Uterus (tissue), 3 donors: ENCODE measurements at regions not wholly inside any gene's neighbourhood (a gene's known extent, or its start where the extent isn't known, plus 50 kb on each side); places are given as distances from the start of the nearest gene placed in this dataset.

Experiments used
- DNase-seq, 2 donors: peaks; one replicate each; pipeline ENCODE4 v3.0.0-alpha.2; 2019 to 2020
- H3K27ac ChIP-seq, 2 donors: fragments of 200-600 bp; sonication (generic); 1 replicate in 1 of 2; 2 replicates in 1 of 2; pipeline ENCODE4 v1.5.1; 2016 to 2018
- H3K27me3 ChIP-seq, 2 donors: fragments of 200-600 bp; sonication (generic); one replicate each; pipeline ENCODE4 v1.5.1; 2018 to 2019; ENCODE audit warnings: control low read depth in 1 of 2
- H3K36me3 ChIP-seq, 2 donors: fragments of 200-600 bp; sonication (generic); one replicate each; pipeline ENCODE4 v1.5.1; 2019; ENCODE audit warnings: control low read depth in 1 of 2
- H3K4me1 ChIP-seq, 2 donors: fragments of 200-600 bp; sonication (generic); one replicate each; pipeline ENCODE4 v1.5.1; 2018 to 2019; ENCODE audit warnings: control low read depth in 1 of 2
- H3K4me3 ChIP-seq, 2 donors: fragments of 200-600 bp; sonication (generic); 1 replicate in 1 of 2; 2 replicates in 1 of 2; pipeline ENCODE4 v1.5.1; 2018 to 2019; ENCODE audit warnings: mild to moderate bottlenecking in 1 of 2
- H3K9me3 ChIP-seq, 2 donors: fragments of 200-600 bp; sonication (generic); one replicate each; pipeline ENCODE4 v1.5.1; 2019; ENCODE audit warnings: control low read depth in 1 of 2
- CTCF ChIP-seq, 4 experiments: fragments of 200-600 bp in 2 of 4; fragments of 450-650 bp in 2 of 4; sonication (generic) in 2 of 4; IDR thresholded peaks; one replicate each; pipeline ENCODE4 v1.5.1; 2016 to 2019; ENCODE audit warnings: antibody characterized with exemption in 4 of 4, mild to moderate bottlenecking in 2 of 4, moderate library complexity in 1 of 4
- POLR2A ChIP-seq, 2 donors: fragments of 450-650 bp; IDR thresholded peaks; one replicate each; pipeline ENCODE4 v1.6.1; 2016; ENCODE audit warnings: antibody characterized with exemption in 2 of 2, mild to moderate bottlenecking in 1 of 2, moderate library complexity in 1 of 2
- intact Hi-C: fragments of 100-400 bp; cut with DNase I; formaldehyde crosslinking; loops from one replicate; pipeline ENCODE4 v1.15.1; 2023; ENCODE audit warnings: low total_unique reads
- donor health status: DM: yes; HTN: yes; CAD: no.

- no peak for DNase-seq
- no peaks in the 10 kb centered on the region for H3K27me3 ChIP-seq
Measured at GRCh38 chr20:56806952-56807517, 177.9 kb downstream of the TFAP2C start.

GRCh38 chr20:56808117-56808725 is 179.1 kb downstream of the TFAP2C start:
- H3K27me3 ChIP-seq = no peaks in the 10 kb centered on the region
- intact Hi-C loops = no loop called here
- no peaks in the 10 kb centered on the region for H3K9me3 ChIP-seq
- no peaks in the 10 kb centered on the region for H3K4me1 ChIP-seq
- DNase-seq = no peak
- no peaks in the 10 kb centered on the region for H3K36me3 ChIP-seq
- H3K27ac ChIP-seq = no peak overlapping the region
- no peak overlapping the region for H3K4me3 ChIP-seq
- TF ChIP-seq CTCF (IDR thresholded peaks at IDR 0.05) = no peak
- no peak for TF ChIP-seq POLR2A (IDR thresholded peaks at IDR 0.05)

More at GRCh38 chr20:56806952-56807517, 177.9 kb downstream of the TFAP2C start:
- no peaks in the 10 kb centered on the region for H3K4me1 ChIP-seq
- H3K9me3 ChIP-seq = no peaks in the 10 kb centered on the region
- H3K4me3 ChIP-seq = no peak overlapping the region
- TF ChIP-seq POLR2A (IDR thresholded peaks at IDR 0.05) (no peak), CTCF (IDR thresholded peaks at IDR 0.05) (no peak)
- no peak overlapping the region for H3K27ac ChIP-seq
- no peaks in the 10 kb centered on the region for H3K36me3 ChIP-seq
- intact Hi-C loops = no loop called here

GRCh38 chr20:56808732-56809131 is 179.6 kb downstream of the TFAP2C start:
- no peak overlapping the region for H3K4me3 ChIP-seq
- no peaks in the 10 kb centered on the region for H3K27me3 ChIP-seq
- no peaks in the 10 kb centered on the region for H3K9me3 ChIP-seq
- no peak for DNase-seq
- intact Hi-C loops = no loop called here
- H3K4me1 ChIP-seq = no peaks in the 10 kb centered on the region
- no peaks in the 10 kb centered on the region for H3K36me3 ChIP-seq
- TF ChIP-seq CTCF (IDR thresholded peaks at IDR 0.05) = no peak
- TF ChIP-seq POLR2A (IDR thresholded peaks at IDR 0.05) = no peak
- H3K27ac ChIP-seq = no peak overlapping the region

GRCh38 chr20:56809668-56810067 is 180.6 kb downstream of the TFAP2C start:
- H3K4me3 ChIP-seq = no peak overlapping the region

More at GRCh38 chr20:56809668-56810067, 180.6 kb downstream of the TFAP2C start:
- no peaks in the 10 kb centered on the region for H3K36me3 ChIP-seq
- intact Hi-C loops = no loop called here
- no peaks in the 10 kb centered on the region for H3K27me3 ChIP-seq
- no peaks in the 10 kb centered on the region for H3K4me1 ChIP-seq
- no peak overlapping the region for H3K27ac ChIP-seq
- TF ChIP-seq POLR2A (IDR thresholded peaks at IDR 0.05) (no peak), CTCF (IDR thresholded peaks at IDR 0.05) (no peak)
- DNase-seq = no peak
- H3K9me3 ChIP-seq = no peaks in the 10 kb centered on the region
